Neuronal stem cell (in vitro differentiated cells): ENCODE measurements at regions not wholly inside any gene's neighbourhood (a gene's known extent, or its start where the extent isn't known, plus 50 kb on each side); places are given as distances from the start of the nearest gene placed in this dataset.

ENCODE experiments used
- DNase-seq: peaks from one replicate; pipeline ENCODE4 v3.0.0-alpha.2; 2013; ENCODE audit warnings: low spot score
- H2AFZ ChIP-seq: one replicate; pipeline ENCODE4 v1.6.1; 2013; ENCODE audit warnings: mild to moderate bottlenecking, low read length, inconsistent platforms
- H2AK5ac ChIP-seq: 2 replicates; pipeline ENCODE4 v1.6.1; 2013; ENCODE audit warnings: low read depth, mild to moderate bottlenecking, inconsistent platforms, low read length, moderate library complexity, mixed read lengths
- H2BK120ac ChIP-seq: 2 replicates; pipeline ENCODE4 v1.6.1; 2013; ENCODE audit warnings: low read depth, mild to moderate bottlenecking, inconsistent platforms, low read length, moderate library complexity, mixed read lengths
- H2BK12ac ChIP-seq: one replicate; pipeline ENCODE4 v1.6.1; 2013; ENCODE audit warnings: low read length, inconsistent platforms
- H2BK15ac ChIP-seq: 2 replicates; pipeline ENCODE4 v1.6.1; 2013; ENCODE audit warnings: mild to moderate bottlenecking, low read length, inconsistent platforms, mixed read lengths
- H2BK5ac ChIP-seq: one replicate; pipeline ENCODE4 v1.6.1; 2013; ENCODE audit warnings: inconsistent platforms, mild to moderate bottlenecking, low read length, moderate library complexity
- H3K14ac ChIP-seq: one replicate; pipeline ENCODE4 v1.6.1; 2013; ENCODE audit warnings: low read length, inconsistent platforms
- H3K18ac ChIP-seq: 2 replicates; pipeline ENCODE4 v1.6.1; 2013; ENCODE audit warnings: low read length, inconsistent platforms
- H3K23ac ChIP-seq: 2 replicates; pipeline ENCODE4 v1.6.1; 2013; ENCODE audit warnings: low read depth, mild to moderate bottlenecking, mixed read lengths, low read length, inconsistent platforms; ENCODE audit not compliant: poor library complexity
- H3K27ac ChIP-seq: replicated peaks from 3 replicates; pipeline ENCODE4 v1.5.1; 2013; ENCODE audit warnings: low read length, inconsistent platforms
- H3K27me3 ChIP-seq, 3 experiments: 2 replicates each; pipeline ENCODE4 v1.6.1; 2013; ENCODE audit warnings: low read length in 3 of 3, mild to moderate bottlenecking in 2 of 3, inconsistent platforms in 1 of 3, low read depth in 1 of 3, mixed read lengths in 1 of 3, moderate library complexity in 1 of 3; ENCODE audit not compliant: control insufficient read depth in 3 of 3, insufficient read depth in 3 of 3
- H3K36me3 ChIP-seq, 2 donors: replicated peaks in 1 of 2; 2 replicates each; pipeline ENCODE4 v1.6.1; 2013; ENCODE audit warnings: low read length in 2 of 2; ENCODE audit not compliant: control insufficient read depth in 2 of 2, insufficient read depth in 2 of 2
- H3K4ac ChIP-seq: 2 replicates; pipeline ENCODE4 v1.6.1; 2013; ENCODE audit warnings: inconsistent platforms, mild to moderate bottlenecking, low read length, moderate library complexity
- H3K4me1 ChIP-seq, 2 donors: 1 replicate in 1 of 2; 2 replicates in 1 of 2; pipeline ENCODE4 v1.6.1; 2013; ENCODE audit warnings: low read length in 2 of 2, low read depth in 1 of 2; ENCODE audit not compliant: control insufficient read depth in 2 of 2, insufficient read depth in 1 of 2
- H3K4me2 ChIP-seq: one replicate; pipeline ENCODE4 v1.6.1; 2013; ENCODE audit warnings: mild to moderate bottlenecking, low read length, inconsistent platforms; ENCODE audit not compliant: insufficient read depth, poor library complexity, severe bottlenecking
- H3K4me3 ChIP-seq, 2 donors: 2 replicates each; pipeline ENCODE4 v1.5.1; 2013; ENCODE audit warnings: low read length in 2 of 2, mild to moderate bottlenecking in 2 of 2, inconsistent platforms in 1 of 2, moderate library complexity in 1 of 2
- H3K79me1 ChIP-seq: one replicate; pipeline ENCODE4 v1.6.1; 2013; ENCODE audit warnings: low read depth, mild to moderate bottlenecking, inconsistent platforms, low read length, moderate library complexity
- H3K9ac ChIP-seq: one replicate; pipeline ENCODE4 v1.6.1; 2013; ENCODE audit warnings: mild to moderate bottlenecking, low read depth, low read length, inconsistent platforms; ENCODE audit not compliant: poor library complexity
- H3K9me3 ChIP-seq, 2 donors: replicated peaks in 1 of 2; 2 replicates each; pipeline versions ENCODE3 to v1.6.1; 2013; ENCODE audit warnings: low read length in 2 of 2, mild to moderate bottlenecking in 2 of 2, inconsistent platforms in 1 of 2, low read depth in 1 of 2, mixed read lengths in 1 of 2, moderate library complexity in 1 of 2; ENCODE audit not compliant: control insufficient read depth in 2 of 2, insufficient read depth in 1 of 2
- H4K8ac ChIP-seq: one replicate; pipeline ENCODE4 v1.6.1; 2013; ENCODE audit warnings: low read depth, mild to moderate bottlenecking, inconsistent platforms, low read length, moderate library complexity
- H4K91ac ChIP-seq: one replicate; pipeline ENCODE4 v1.6.1; 2013; ENCODE audit warnings: low read length, low read depth, mild to moderate bottlenecking, inconsistent platforms; ENCODE audit not compliant: poor library complexity
- WGBS, 2 donors: extraction: QIAGEN DNeasy Blood & Tissue Kit; methylation state at CpG; one replicate each; pipeline ENCODE4 v1.1.7; 2013; ENCODE audit warnings: missing lambda C conversion rate in 2 of 2, mixed read lengths in 1 of 2; ENCODE audit not compliant: insufficient read length in 2 of 2, insufficient replicate concordance in 1 of 2; ENCODE audit errors: extremely low coverage in 2 of 2; 5-methylcytosine and 5-hydroxymethylcytosine counted together

DNA sequence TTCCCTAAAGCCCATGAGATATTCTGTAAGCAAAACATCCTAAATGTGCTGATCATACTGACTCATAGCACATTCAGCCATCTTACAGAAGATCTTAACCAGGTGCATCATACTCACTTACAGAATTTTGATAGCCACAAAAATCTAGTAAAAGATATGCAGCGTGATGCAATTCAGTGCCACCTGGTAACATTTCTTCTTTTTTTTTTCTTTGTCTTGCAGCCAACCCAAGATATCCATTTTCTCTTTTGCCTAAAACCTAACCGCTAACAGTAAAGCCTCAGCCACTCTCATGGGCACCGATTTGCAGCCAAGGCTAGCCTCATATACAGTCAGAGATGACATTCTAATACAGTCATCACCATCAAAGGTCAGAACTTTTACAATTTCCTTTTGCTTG lies 293.3 kb downstream of the HACE1 start:
- no peak overlapping the region for H3K4me3 ChIP-seq
- H3K36me3 ChIP-seq = no peaks in the 10 kb centered on the region
- no peak overlapping the region for H2BK5ac ChIP-seq
- no peaks in the 10 kb centered on the region for H3K4me1 ChIP-seq
- H3K79me1 ChIP-seq = no peaks in the 10 kb centered on the region
- no peaks in the 10 kb centered on the region for H3K9me3 ChIP-seq
- no peak overlapping the region for H2BK15ac ChIP-seq
- no peak overlapping the region for H2AFZ ChIP-seq
- no peak for DNase-seq
- no peak overlapping the region for H2BK120ac ChIP-seq
- H3K23ac ChIP-seq = no peak overlapping the region
- no peak overlapping the region for H3K4ac ChIP-seq
- no CpG with 5 or more reads among the region's 3 CpGs for WGBS, 2 donors
- no peak overlapping the region for H4K8ac ChIP-seq
- no peaks in the 10 kb centered on the region for H3K27me3 ChIP-seq
- H3K27ac ChIP-seq = no peak overlapping the region
- no peak overlapping the region for H3K18ac ChIP-seq
- no peak overlapping the region for H3K14ac ChIP-seq
- H3K9ac ChIP-seq = no peak overlapping the region
- no peak overlapping the region for H2AK5ac ChIP-seq
- H3K4me2 ChIP-seq = no peak overlapping the region
- no peak overlapping the region for H2BK12ac ChIP-seq
- H4K91ac ChIP-seq = no peak overlapping the region

DNA sequence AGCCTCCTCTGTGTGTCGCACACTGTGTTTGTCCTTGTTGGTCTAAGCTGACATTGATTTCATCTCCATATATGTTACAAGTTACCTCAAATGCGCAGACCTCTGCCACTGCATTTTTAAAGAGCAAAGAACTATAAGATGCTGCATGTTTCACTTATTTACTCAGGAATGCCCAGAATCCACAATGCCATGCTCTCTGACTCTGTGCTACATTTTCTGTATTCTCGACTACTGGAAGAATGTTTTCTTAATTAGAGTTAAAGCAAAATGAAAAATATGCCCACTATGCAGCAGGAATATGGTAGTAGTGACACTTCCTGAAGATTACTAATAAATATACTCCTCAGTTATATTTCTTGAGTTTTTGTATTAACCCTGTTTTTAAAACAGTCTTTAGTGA lies 296.4 kb downstream of the HACE1 start:
- no peak overlapping the region for H2AFZ ChIP-seq
- no peak overlapping the region for H3K14ac ChIP-seq
- no peak overlapping the region for H3K4me2 ChIP-seq
- no peak overlapping the region for H2BK15ac ChIP-seq
- no peak overlapping the region for H4K8ac ChIP-seq
- WGBS, 2 donors = no CpG with 5 or more reads among the region's 3 CpGs
- H4K91ac ChIP-seq = no peak overlapping the region
- H3K36me3 ChIP-seq = no peaks in the 10 kb centered on the region
- no peaks in the 10 kb centered on the region for H3K79me1 ChIP-seq
- no peak overlapping the region for H3K4ac ChIP-seq
- H2BK12ac ChIP-seq = no peak overlapping the region
- no peak overlapping the region for H2BK120ac ChIP-seq
- H3K27ac ChIP-seq = no peak overlapping the region
- H3K4me1 ChIP-seq = no peaks in the 10 kb centered on the region
- H3K18ac ChIP-seq = no peak overlapping the region
- no peak overlapping the region for H2BK5ac ChIP-seq
- H3K9me3 ChIP-seq = no peaks in the 10 kb centered on the region
- no peak overlapping the region for H3K4me3 ChIP-seq
- no peaks in the 10 kb centered on the region for H3K27me3 ChIP-seq
- H3K23ac ChIP-seq = no peak overlapping the region
- H3K9ac ChIP-seq = no peak overlapping the region
- no peak for DNase-seq
- H2AK5ac ChIP-seq = no peak overlapping the region

DNA sequence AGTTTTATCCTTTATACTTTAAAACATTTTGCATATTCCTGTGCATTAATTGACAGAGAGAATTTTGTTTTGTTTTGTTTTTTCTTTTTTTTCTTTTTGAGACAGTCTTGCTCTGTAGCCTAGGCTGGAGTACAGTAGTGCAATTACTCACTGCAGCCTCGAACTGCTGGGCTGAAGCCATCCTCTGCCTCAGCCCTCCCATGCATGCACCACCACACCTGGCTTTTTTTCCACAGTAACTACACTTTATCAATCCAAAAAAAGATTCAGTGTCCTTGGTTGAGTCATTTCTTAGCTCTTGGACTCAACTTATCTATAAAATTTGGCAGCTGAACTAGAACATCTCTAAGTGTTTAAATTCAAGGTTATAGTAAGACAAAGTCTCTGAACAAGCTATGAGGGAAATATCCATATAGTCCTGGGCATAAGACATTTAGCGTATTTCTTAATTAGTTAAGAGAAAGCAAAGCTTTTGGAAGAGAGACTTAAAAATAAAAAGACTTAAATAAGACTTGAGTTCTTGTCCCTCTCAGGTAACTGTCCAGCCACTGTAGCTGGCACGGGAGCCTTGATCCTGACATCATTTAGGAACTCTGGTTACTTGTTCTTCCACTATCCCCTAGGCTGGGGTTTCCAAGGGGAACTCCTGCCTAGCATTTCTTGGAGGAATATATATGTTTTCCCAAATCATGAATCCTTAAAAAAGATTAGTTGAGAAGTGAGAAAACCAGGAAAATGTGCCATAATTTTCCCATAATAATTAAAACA lies 300.1 kb downstream of the HACE1 start:
- Histone ChIP-seq H2AK5ac (no peak overlapping the region), H3K36me3 (no peaks in the 10 kb centered on the region)
- WGBS, 2 donors = no CpG with 5 or more reads among the region's 3 CpGs

DNA sequence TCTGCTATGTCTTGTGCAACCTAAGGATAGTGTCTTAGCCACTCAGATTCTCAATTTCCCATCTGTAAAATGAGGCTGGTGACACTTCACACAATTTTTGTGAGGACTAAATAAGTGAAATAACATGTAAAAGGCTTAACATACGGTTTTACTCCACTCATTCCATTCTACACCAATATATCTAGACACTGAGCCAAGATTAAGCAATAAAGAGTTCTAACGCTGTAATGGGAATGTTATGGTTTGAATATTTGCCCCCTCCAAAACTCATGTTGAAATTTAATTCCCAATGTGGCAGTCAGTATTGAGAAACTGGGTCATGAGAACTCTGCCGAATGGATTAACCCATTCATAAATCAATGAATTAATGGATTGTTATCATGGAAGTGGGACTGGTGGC lies 301.0 kb downstream of the HACE1 start:
- H3K9me3 ChIP-seq = no peaks in the 10 kb centered on the region

More for the DNA sequence above, 300.1 kb downstream of the HACE1 start:
- Histone ChIP-seq H3K18ac (no peak overlapping the region), H4K91ac (no peak overlapping the region), H2BK12ac (no peak overlapping the region), H3K4ac (no peak overlapping the region), H3K9ac (no peak overlapping the region), H2BK120ac (no peak overlapping the region), H3K79me1 (no peaks in the 10 kb centered on the region), H2AFZ (no peak overlapping the region), H3K4me2 (no peak overlapping the region), H3K27ac (no peak overlapping the region), H3K14ac (no peak overlapping the region), H3K27me3 (no peaks in the 10 kb centered on the region), H3K9me3 (no peaks in the 10 kb centered on the region), H3K4me3 (no peak overlapping the region), H4K8ac (no peak overlapping the region), H2BK15ac (no peak overlapping the region), H3K4me1 (no peaks in the 10 kb centered on the region), H3K23ac (no peak overlapping the region), H2BK5ac (no peak overlapping the region)
- DNase-seq = no peak

More for the DNA sequence above, 301.0 kb downstream of the HACE1 start:
- Histone ChIP-seq H3K4me2 (no peak overlapping the region), H2BK15ac (no peak overlapping the region), H3K4me1 (peaks cover 0 to 1% of the 10 kb centered on the region in 2 donors), H4K8ac (no peak overlapping the region), H3K79me1 (no peaks in the 10 kb centered on the region), H3K27me3 (no peaks in the 10 kb centered on the region), H2BK120ac (no peak overlapping the region), H3K27ac (no peak overlapping the region), H4K91ac (no peak overlapping the region), H2AK5ac (no peak overlapping the region), H3K4ac (no peak overlapping the region), H2BK12ac (no peak overlapping the region), H3K14ac (no peak overlapping the region), H3K23ac (no peak overlapping the region), H2BK5ac (no peak overlapping the region), H3K18ac (no peak overlapping the region), H3K9ac (no peak overlapping the region), H3K36me3 (no peaks in the 10 kb centered on the region), H3K4me3 (no peak overlapping the region), H2AFZ (no peak overlapping the region)
- DNase-seq = no peak
- no CpG with 5 or more reads among the region's 3 CpGs for WGBS, 2 donors
